GM21717 (cell line): ENCODE measurements at regions not wholly inside any gene's neighbourhood (a gene's known extent, or its start where the extent isn't known, plus 50 kb on each side); places are given as distances from the start of the nearest gene placed in this dataset.

ENCODE experiments used
- ATAC-seq: cut with Tn5 transposase; IDR thresholded peaks from one replicate; pipeline ENCODE4 v1.9.1; 2021; ENCODE audit warnings: mild to moderate bottlenecking, moderate library complexity; ENCODE audit not compliant: unreplicated experiment

DNA sequence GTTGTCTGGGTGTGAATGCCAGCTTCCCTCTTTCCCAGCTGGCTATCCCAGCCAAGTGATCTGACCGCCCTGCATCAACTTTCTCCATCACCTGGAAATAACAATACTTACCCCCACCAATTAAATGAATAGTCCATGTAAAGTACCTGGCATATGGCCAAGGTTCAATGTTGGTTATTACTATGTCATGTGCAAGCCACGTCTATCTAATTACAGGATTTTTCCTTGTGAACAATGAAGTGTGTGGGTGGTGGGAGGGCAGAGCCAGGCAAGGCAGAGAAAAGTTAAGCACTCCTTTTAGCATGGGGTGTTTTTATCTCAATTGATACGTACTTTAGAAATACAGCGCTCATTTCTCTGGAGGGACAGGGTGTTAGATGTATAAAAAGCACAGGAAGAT, 121.1 kb downstream of the NHLRC3 start:
- no peak for ATAC-seq

DNA sequence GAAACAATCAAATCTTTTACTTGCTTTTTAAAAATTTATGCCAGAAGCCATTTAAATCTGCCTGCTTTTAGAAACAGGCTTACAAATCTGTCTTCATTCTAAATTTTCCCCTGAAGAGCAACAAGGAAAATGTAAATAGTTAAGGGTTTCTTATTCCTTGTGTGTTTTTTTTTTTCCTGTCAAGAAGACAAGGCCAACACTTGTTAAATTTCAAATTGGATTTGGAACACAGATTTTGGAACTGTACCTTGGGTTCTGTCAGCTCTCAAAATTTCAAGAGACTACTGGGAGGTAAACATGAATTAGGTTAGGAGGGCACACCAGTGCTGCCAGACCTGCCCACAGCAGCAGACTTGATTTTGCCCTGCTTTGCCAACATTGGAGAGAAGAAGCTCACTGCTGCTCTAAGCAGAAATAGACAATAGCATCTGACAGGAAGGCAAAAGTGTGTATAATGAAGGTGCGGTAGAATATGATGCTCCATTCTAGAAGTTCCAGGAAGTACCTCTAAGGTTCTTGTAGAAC, 121.7 kb downstream of the NHLRC3 start:
- ATAC-seq: no peak

DNA sequence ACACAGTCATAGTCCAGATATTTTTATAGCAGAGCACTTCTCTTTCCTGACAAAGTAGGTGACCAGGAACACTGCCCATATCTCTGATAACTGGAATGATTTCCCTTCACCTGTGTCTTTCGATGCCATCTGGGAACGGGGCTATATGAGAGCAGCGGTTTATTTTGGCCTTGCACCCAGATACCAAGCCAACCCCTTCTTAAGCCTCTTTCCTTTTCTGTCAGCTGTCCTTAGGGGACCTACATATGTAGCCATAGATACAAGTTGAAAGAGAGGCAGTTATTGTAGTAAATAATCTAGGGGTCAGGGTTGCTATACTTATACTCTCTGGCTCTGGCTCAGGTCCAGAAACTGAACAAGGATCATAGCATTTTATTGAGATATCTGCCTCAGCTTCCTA, 128.8 kb downstream of the NHLRC3 start:
- no peak for ATAC-seq

DNA sequence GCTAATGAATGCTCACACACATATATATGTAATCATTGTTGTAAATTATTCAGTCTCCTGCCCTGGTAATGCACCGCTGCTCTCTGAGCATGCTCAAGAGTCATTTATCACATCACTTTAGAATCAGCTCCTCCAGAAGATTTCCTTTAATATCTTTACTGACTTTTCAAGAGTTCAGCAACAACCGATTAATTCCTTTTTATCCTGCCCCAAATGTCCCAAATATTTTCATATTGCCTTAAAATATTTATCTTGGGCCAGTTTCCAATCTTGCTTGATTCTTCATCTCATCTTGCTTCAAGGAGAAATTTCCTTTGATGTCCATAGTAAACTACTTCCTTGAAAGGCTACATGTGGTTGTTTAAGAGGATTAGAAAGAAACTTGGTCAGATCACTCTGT, 132.5 kb downstream of the NHLRC3 start:
- no peak for ATAC-seq

DNA sequence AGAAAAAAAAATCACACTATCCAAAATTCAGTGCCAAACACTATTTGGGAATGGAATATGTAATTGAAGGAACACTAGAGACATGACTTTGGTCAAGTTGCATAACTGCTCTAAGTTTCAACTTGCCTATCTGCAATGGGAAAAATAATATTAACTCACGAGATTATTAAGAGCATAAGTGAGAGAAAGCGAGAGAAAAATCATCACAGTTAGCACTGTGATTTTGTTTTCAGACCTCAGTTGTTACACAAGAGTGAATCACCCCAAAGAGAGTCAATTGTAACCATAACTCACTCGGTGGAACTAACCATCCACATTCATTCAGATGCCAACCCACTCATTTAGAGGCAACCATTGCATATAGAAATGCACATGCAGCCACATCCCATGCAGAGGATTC, 147.1 kb downstream of the NHLRC3 start:
- no peak for ATAC-seq

DNA sequence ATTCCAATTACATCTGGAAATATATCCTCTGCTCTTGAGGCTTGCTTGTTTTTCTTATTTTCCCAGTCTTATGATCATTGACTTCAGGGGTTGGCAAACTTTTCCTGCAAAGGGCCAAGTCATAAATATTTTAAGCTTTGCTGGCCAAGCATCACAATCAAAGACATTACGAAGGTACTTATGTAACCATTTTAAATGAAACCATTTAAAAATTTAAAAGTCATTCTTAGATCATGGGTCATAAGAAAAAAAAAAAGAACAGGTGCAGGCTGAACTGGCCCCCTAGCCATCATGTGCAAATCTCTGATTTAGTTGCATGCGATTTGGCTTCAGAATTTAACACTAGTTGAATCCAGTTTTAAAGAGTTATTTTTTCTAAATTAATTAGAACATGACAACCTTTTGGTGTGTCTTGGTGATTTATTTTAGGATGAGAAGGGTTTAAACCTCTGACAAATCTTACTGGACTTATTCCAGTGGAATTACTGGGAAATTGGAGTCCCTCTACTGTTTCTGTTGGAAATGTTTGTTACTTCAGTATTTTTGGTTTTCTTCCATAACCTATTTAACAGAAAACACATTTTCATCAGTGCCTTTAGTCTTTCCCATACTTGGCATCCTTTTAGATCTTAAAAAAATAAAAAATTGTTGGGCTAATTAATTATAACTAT, 148.1 kb downstream of the NHLRC3 start:
- ATAC-seq: no peak

DNA sequence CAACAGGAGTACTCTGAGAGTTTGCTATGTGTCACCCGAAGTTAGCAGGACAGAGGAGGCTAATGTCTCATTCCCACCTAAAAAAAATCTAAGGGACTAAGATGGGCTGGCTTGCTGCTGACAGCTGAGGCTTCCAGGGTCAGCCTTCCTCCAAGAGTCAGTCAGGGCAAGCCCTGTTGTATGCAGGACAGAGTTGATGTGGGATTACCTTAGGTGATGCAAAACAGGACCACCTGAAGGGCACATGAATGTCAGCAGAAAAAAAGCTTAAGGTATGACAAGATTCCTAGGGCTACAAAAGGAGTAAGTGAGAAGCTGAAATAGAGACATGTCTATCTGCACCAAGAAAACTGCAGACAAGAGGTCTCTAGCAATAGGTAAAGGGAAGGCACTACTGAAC, 151.5 kb downstream of the NHLRC3 start:
- ATAC-seq: no peak

DNA sequence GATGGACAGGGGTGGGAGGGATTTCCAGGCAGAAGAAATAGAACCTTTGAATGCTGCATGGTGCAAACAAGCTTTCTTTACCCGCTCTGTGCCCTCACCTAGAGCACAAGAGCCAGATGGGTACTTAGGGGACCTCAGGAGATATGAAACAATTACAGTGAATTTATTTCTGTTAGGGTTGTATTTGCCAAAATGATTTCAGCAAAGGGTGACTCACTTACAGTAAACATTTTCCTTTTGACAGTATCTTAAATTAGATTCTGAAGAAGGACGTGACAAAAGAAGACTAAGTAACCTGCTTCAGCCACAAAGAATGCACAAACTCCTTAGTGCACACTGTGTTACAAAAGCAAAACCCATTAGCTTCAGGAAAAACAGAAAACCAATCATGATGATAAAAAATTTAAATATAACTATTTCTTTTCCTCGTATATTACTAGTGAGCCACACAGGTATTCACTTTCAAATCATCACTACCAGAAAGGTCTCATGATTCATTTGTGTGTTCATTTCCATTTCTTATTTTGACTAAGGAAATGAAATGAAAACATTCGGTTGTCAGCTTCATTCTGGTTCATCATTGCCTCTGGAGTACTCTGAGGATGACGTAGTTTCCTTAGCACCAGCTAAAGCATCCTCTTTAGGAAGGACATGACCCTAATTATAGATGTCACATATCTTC, 158.8 kb downstream of the NHLRC3 start:
- peak; percentile 85 for ATAC-seq

DNA sequence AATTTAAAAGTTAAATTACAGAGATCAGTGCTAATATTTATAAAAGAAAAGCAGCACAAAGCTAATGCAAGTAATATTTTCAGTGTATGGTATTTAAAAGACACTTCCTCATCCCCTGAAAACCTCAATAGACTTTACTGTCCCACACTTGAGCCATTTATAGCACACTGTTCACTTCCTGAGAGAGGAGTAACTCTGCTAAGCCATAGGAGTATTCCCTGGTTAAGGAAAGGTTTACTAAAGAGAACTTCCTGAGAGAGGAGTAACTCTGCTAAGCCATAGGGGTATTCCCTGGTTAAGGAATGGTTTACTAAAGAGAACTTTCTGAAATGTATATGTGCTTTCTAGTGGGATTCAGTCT, 159.4 kb downstream of the NHLRC3 start:
- ATAC-seq: peak; percentile 34

DNA sequence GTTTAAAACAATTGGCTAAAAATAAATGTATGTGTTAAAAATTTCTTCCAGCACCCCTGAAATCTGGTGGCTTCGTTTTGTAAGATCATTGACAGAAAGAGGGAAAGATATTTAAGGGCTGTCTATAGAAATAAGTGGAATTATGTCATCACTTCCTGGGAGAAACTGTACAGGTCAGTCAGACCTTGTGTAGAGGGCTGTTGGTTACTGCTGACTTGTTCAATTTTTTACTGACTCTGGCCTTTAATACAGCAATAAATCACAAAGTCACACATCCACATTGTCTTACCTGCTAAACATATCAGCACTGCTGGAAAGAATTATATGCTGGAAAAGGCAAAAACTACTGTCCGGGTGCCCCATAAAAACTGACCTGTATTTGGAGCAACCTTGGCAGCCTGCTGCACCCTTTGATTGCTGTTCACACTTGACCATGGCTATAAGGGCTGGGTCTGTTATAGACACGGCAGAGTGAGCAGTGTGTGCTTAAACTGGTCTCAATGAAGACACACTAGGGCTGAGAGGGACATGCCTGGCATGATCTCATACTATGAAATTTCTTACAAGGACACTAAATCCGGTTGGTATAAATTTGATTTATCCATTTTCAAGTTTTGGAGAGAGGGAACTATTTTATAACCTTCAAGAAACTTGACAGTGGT, 162.1 kb downstream of the NHLRC3 start:
- no peak for ATAC-seq

DNA sequence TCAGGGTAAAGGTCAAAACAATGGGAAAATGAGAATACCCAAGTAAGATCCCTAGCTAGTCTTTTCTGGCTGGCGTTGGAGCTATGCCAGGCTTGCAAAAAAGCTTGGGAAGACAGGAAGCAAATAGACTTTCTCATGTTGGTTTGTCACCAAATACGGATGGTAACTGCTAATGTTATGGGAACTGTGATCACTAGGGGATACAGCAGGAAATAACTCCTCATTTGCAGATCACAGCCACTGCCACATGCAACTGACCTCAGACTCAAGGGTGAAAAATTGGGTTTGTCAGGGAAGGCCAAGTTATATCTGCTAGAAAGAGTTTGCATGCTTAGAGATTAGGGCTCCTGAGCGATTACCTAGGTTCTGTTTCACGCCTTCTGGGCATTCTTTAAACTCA, 162.9 kb downstream of the NHLRC3 start:
- ATAC-seq: no peak

DNA sequence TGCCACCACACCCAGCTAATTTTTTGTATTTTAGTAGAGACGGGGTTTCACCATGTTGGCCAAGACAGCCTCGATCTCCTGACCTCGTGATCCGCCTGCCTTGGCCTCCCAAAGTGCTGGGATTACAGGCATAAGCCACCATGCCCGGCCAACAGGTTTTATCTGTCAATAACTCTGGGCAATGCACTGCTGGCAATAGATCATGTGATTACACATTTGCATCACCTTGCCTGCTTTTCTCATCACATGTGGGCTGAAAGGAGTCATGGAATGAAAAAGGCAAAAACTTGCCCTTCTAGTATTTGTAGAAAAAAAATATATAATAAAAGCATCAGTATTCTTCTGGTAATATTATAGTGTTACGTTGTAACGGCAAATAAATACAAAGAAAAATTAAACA, 164.5 kb downstream of the NHLRC3 start:
- no peak for ATAC-seq

DNA sequence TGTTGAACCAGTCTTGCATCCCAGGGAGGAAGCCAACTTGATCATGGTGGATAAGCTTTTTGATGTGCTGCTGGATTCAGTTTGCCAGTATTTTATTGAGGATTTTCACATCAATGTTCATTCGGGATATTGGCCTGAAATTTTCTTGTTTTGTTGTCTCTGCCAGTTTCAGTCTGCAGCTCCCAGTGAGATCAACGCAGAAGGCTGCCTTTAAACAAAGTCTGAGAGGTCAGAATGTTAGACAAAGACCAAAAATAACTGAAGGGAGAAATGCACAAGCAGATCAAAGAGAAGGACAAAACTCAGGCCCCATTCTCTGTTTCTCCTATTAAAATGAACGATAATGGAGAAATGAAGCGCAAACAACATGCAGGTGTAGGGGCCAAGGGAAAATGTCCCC, 170.4 kb downstream of the NHLRC3 start:
- ATAC-seq: no peak

DNA sequence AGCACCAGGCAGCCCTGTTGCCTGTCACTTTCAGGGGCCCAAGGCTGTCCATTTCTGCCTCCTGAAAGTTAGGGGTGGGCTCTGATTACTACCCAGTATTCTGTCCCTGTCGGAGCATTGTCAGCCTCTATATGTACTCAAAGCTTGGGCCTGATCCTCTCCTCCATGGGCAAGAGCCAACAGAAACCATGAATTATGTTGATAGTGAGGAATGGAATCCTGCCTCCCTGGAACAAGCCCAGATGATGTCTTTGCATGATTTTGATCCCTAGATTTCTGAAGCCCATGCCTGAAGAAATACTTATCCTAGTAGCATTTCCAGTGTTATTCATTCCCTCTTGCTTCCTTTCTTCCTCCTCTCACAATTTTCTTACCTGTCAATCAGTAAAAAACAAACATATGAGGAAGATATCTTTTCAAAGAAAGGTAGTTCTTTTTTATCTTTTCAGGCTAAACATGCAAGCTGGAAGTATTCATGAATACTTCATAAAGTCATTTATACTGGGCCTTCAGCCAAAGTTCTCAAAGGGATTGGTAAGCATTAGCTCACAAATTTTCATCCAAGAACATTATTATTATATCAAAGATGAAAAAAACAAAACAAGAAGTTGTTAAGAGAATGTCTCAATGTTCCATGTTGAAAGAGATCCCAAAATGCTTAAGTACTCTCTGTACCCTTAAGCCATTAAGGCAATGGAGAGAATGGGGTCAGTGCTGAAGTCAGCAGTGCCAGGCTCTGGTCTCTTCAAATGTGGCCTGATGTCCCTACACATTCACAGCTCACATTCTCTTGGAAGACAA, 171.7 kb downstream of the NHLRC3 start:
- no peak for ATAC-seq

DNA sequence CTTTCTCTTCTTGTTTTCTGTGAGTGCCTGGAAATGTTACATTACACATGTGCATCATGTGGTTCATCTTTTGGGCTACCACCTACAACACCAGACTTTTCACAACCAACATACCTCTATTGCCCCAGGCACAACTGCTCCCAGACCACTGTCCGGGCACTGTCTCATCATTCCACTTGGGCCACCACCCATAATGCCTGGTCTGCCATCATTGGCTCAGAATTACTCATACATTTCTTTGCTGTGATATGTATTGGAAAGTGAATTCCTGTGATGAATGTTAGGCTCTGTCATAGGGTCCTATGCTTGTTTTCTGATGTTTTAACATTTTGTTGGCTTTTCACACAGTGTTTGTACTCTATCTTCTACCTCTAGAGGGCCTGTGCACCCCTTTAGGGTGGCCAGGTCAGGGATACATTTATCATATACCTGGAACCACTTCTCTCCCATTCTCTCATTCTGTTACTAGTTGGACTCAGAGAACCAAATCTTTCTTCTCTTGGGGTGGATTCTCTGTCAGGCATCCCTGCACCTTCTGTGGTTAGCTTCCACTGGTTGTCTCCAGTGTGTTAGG, 172.8 kb downstream of the NHLRC3 start:
- no peak for ATAC-seq

DNA sequence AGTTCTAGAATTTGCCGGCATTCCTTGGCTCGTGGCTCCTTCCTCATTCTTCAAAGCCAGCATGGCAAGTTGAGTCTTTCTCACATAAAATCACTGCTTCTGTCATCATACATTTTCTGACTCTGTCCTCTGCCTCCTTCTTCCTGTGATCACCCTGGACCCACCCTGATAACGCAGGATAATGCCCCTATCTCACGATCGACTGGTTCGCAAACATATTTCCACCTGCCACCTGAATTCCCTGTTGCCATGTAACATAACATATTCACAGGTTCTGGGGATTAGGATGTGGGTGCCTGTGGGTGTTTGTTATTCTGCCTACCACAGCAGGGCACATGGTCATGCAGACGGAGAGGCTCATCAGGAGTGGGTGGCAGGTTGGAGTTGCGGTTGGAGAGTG, 177.7 kb downstream of the NHLRC3 start:
- ATAC-seq: no peak

DNA sequence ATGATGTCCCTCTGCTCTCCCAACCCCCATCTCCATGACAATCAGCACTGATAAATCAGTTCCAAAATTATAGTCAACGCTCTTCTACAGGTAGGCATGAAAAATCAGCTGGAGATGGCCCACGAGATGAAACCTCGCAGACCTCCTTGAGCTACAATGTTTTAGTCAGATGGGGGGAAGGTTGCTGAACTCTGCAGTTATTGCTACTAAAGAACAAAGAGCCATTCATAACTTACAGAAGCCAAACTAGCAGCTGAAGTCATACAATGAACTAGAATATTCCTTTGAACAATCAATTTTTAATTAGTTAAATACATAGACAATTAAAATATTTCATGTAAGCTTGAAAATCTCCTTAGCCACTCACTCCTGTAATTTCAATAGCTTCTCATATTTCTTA, 179.2 kb downstream of the NHLRC3 start:
- ATAC-seq: no peak

DNA sequence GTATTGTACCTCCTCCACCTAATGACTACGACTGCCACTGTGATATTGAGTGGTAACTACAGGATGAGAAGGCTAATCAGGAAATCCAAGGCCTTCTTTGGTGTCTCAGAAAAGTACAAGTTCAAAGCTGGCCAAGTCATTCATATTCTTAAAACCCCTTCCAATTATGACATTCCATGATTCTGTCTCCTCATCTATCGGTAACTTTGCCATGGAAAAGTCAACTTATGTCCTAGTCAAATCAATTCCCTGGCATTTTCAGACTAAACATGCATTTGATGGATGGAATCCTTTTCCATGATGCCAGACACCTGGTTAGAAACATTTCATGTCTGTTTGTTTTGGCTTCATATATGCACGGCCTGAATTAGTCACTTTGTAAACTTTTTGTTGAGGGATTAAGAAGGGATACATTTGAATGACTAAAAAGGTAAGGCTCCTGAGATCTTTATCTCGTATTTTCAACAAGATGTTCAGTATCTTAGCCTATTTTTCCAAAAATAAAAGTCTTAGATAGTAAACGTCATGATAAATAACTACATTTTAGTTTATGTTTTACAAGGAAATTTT, 186.5 kb downstream of the NHLRC3 start:
- ATAC-seq: no peak

DNA sequence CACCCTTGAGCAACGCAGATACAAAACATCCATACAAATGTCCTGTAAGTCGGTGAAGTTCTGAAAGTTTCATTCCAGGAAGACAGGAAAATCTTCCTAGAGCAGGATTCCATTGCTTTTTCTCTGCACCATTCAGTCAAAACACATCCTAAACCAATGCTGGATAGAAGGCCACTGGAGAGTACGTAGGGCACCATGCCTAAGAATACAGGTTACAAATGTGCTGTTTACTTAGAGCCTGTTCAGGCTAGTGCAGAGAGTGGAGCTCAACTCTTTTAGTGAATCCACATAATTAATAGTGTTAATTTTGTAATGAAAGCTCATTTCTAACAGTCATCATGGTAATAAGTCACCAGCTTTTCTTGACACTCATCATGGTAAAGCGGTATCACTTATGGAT, 187.6 kb downstream of the NHLRC3 start:
- no peak for ATAC-seq

DNA sequence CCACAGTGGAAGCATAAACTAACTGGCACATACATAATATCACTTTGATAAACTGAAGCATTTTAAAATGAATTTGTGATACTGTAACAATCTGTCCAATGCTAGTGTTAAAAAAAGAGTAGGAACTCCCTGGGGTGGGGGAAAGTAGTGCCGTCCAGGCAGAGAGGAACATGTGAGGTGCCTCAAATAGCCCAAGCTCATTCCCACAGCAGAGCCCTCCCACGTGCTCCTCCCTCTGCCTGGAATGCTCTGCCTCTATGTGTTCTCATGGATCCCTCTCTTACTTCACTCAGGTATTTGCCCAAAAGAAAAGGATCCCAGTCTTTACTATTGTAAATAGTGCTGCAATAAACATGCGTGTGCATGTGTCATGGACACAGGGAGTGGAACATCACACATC, 188.1 kb downstream of the NHLRC3 start:
- ATAC-seq: no peak
